Choroid plexus epithelial cell (primary cell): ENCODE measurements at regions not wholly inside any gene's neighbourhood (a gene's known extent, or its start where the extent isn't known, plus 50 kb on each side); places are given as distances from the start of the nearest gene placed in this dataset.

Experiments used
- DNase-seq: peaks from one replicate; pipeline ENCODE4 v3.0.0-alpha.2; 2010; ENCODE audit warnings: low read depth
- H3K4me3 ChIP-seq: 2 replicates; pipeline ENCODE4 v1.5.1; 2011; ENCODE audit warnings: low read depth, mild to moderate bottlenecking, control low read depth, low read length, moderate library complexity
- CTCF ChIP-seq: conservative IDR thresholded peaks from 2 replicates; pipeline ENCODE4 v1.5.1; 2011; ENCODE audit warnings: low read depth, mild to moderate bottlenecking, control low read depth, inconsistent platforms, low read length, moderate library complexity

- no peak for TF ChIP-seq CTCF
- H3K4me3 ChIP-seq = no peak overlapping the region
- no peak for DNase-seq
These were observed 152.3 kb downstream of the SUDS3 start for GRCh38 chr12:118528625-118529024.

- no peak for TF ChIP-seq CTCF
- no peak overlapping the region for H3K4me3 ChIP-seq
- DNase-seq = no peak
These were observed 157.6 kb downstream of the SUDS3 start for GRCh38 chr12:118534003-118534402.

GRCh38 chr12:118536306-118536906 lies 160.1 kb downstream of the SUDS3 start:
- H3K4me3 ChIP-seq = no peak overlapping the region
- DNase-seq = no peak
- TF ChIP-seq CTCF = no peak

GRCh38 chr12:118537481-118537917 lies 161.1 kb downstream of the SUDS3 start:
- no peak for DNase-seq
- no peak overlapping the region for H3K4me3 ChIP-seq
- no peak for TF ChIP-seq CTCF

GRCh38 chr12:118541071-118541470 lies 164.7 kb downstream of the SUDS3 start:
- TF ChIP-seq CTCF = no peak
- DNase-seq = no peak
- H3K4me3 ChIP-seq = no peak overlapping the region

GRCh38 chr12:118541934-118542333 lies 165.6 kb downstream of the SUDS3 start:
- TF ChIP-seq CTCF = no peak
- no peak for DNase-seq
- H3K4me3 ChIP-seq = no peak overlapping the region

GRCh38 chr12:118543651-118544050 lies 167.3 kb downstream of the SUDS3 start:
- no peak overlapping the region for H3K4me3 ChIP-seq
- DNase-seq = no peak
- TF ChIP-seq CTCF = no peak
